ENCODE measurements at regions not wholly inside any gene's neighbourhood (a gene's known extent, or its start where the extent isn't known, plus 50 kb on each side); places are given as distances from the start of the nearest gene placed in this dataset.

- TF ChIP-seq CTCF (conservative IDR thresholded peaks at IDR 0.05) (no peak), EZH2 (IDR thresholded peaks at IDR 0.05; ENCODE audit: low read depth) (no peak)
These were observed 413.3 kb downstream of the PRDM5 start for GRCh38 chr4:120509222-120509621.
